Activated CD4-positive, alpha-beta T cell treated with anti-CD3 and anti-CD28 coated beads for 36 hours (primary cell): ENCODE measurements at regions not wholly inside any gene's neighbourhood (a gene's known extent, or its start where the extent isn't known, plus 50 kb on each side); places are given as distances from the start of the nearest gene placed in this dataset.

Experiments used
- ATAC-seq: fragments of 200-7000 bp; cut with Tn5 transposase; one replicate; pipeline ENCODE4 v1.10.0; 2021; ENCODE audit warnings: mild to moderate bottlenecking, moderate library complexity
- CTCF ChIA-PET: fragments of 350-600 bp; sonication (Branson Sonifier 250); formaldehyde crosslinking; loops from one replicate; lab custom pipeline; 2021; ENCODE audit warnings: antibody characterized with exemption; lab: Charles Lee
- POLR2A ChIA-PET: fragments of 350-600 bp; sonication (Branson Sonifier 250); formaldehyde crosslinking; loops from one replicate; lab custom pipeline; 2021; ENCODE audit warnings: antibody characterized with exemption, inconsistent platforms; lab: Charles Lee
- DNase-seq: peaks from one replicate; pipeline ENCODE4 v3.0.0-alpha.2; 2020
- H3K27ac Mint-ChIP-seq: one replicate; pipeline ENCODE4 v1.8.0; 2021; ENCODE audit warnings: mixed read lengths
- H3K27me3 Mint-ChIP-seq: one replicate; pipeline ENCODE4 v1.8.0; 2021; ENCODE audit warnings: mixed read lengths
- H3K36me3 Mint-ChIP-seq: one replicate; pipeline ENCODE4 v1.8.0; 2021; ENCODE audit warnings: low read depth, mixed read lengths
- H3K4me1 Mint-ChIP-seq: one replicate; pipeline ENCODE4 v1.8.0; 2021; ENCODE audit warnings: mixed read lengths
- H3K4me3 Mint-ChIP-seq: one replicate; pipeline ENCODE4 v1.8.0; 2021; ENCODE audit warnings: mild to moderate bottlenecking, moderate library complexity, mixed read lengths
- H3K9me3 Mint-ChIP-seq: one replicate; pipeline ENCODE4 v1.8.0; 2021; ENCODE audit warnings: low read depth, mixed read lengths
- intact Hi-C, 2 experiments: fragments of 100-400 bp; cut with DNase I in 1 of 2; cut with micrococcal nuclease in 1 of 2; formaldehyde crosslinking; loops; one replicate each; pipeline versions ENCODE4 v1.14.2 to v1.15.1; 2022 to 2024; cut with DNase I, micrococcal nuclease

DNA sequence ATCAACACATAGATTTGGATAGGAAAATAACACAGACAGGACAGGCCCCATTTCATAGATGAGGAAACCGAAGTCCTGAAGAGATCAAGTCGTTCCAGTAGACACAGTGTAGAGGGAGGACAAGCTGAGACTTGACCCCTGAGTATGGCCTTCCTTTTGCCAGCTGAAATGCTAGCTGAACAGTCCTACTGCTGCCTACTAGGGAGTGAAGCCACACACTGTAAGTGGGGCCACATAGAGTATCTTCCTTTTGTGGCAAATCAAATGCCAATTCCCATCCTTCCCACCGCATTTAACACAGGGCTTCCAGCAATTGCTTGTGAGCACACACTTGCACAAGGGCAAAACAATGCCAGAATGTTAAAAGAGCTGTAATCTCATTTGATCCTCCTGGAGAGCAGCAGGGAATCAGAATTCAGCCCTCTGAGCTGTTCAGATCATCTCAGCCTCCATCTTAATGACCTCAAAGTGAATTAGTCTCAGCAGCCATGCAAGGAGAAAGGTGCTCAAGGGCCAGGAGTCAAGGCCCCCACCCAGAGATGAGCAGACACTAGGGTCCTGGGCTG is 380.5 kb downstream of the EMP1 start:
- ATAC-seq = no peak
- DNase-seq = no peak
- H3K4me1 Mint-ChIP-seq = no peaks in the 10 kb centered on the region
- POLR2A ChIA-PET = no interaction called here
- H3K4me3 Mint-ChIP-seq = no peak overlapping the region
- no peaks in the 10 kb centered on the region for H3K9me3 Mint-ChIP-seq
- no peak overlapping the region for H3K27ac Mint-ChIP-seq
- peaks cover 2% of the 10 kb centered on the region for H3K27me3 Mint-ChIP-seq
- no peaks in the 10 kb centered on the region for H3K36me3 Mint-ChIP-seq
- intact Hi-C loops = no loop called here
- CTCF ChIA-PET = no interaction called here

DNA sequence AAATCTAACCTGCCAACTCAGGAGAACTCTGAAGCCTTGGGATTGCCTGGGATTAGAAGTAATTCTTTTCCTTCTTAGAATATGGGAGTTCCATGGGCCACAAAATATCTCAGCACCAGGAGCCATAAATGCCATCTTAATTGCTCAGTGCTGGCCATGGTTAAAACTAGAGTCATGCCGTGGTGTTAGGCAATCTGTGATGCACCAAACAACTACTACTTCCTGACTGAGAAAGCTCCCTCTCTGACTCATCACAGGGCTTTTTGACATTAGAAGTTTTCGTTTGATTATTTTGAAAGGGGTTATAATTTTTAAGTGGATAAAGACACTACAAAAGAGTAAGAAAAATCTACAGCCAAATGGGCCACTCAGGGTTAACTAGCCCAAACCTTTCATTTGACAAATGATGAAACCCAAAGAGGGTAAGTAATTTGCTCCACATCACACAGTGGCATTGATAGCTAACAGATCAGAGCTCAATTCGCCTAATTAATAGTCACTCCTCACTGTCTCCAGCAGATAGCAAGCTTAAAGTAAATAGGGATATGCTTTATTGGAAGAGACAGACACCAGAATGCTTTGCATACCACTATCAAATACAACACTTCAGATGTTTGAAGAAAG is 377.3 kb downstream of the EMP1 start:
- intact Hi-C loops = no loop called here
- ATAC-seq = no peak
- H3K4me1 Mint-ChIP-seq = no peaks in the 10 kb centered on the region

DNA sequence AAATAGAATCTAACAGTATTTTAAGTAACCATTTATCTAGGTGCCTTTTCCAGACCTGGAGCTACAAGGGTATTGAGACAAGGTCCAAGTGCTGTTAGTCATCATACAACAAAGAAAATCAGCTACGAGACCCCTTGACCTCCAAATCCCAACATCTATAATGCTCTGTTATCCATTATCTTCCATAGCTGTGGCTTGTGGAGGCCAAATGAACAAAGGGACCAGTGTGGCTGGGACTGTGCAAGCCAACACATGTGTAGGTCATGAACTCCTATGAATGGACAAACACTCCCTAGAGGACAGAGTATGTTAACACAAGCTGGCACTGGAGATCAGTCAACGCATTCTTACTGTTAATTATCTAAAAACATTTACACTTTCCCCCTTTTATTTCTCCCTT is 374.5 kb downstream of the EMP1 start:
- Mint-ChIP-seq H3K9me3 (no peaks in the 10 kb centered on the region), H3K36me3 (no peaks in the 10 kb centered on the region), H3K4me3 (no peak overlapping the region), H3K27ac (no peak overlapping the region), H3K27me3 (no peaks in the 10 kb centered on the region), H3K4me1 (no peaks in the 10 kb centered on the region)
- POLR2A ChIA-PET = no interaction called here
- CTCF ChIA-PET = no interaction called here
- ATAC-seq = no peak
- no peak for DNase-seq
- intact Hi-C loops = no loop called here

More for the DNA sequence above, 377.3 kb downstream of the EMP1 start:
- peaks cover 2% of the 10 kb centered on the region for H3K27me3 Mint-ChIP-seq
- ChIA-PET CTCF (interaction anchor here (1.2 to 1.5 kb wide), 2 partner anchors 87 to 296 kb away, joined by 3 read pairs; no protein-coding TSS in a partner anchor), POLR2A (no interaction called here)
- DNase-seq = no peak
- H3K4me3 Mint-ChIP-seq = no peak overlapping the region
- H3K36me3 Mint-ChIP-seq = no peaks in the 10 kb centered on the region
- H3K27ac Mint-ChIP-seq = no peak overlapping the region
- H3K9me3 Mint-ChIP-seq = no peaks in the 10 kb centered on the region

DNA sequence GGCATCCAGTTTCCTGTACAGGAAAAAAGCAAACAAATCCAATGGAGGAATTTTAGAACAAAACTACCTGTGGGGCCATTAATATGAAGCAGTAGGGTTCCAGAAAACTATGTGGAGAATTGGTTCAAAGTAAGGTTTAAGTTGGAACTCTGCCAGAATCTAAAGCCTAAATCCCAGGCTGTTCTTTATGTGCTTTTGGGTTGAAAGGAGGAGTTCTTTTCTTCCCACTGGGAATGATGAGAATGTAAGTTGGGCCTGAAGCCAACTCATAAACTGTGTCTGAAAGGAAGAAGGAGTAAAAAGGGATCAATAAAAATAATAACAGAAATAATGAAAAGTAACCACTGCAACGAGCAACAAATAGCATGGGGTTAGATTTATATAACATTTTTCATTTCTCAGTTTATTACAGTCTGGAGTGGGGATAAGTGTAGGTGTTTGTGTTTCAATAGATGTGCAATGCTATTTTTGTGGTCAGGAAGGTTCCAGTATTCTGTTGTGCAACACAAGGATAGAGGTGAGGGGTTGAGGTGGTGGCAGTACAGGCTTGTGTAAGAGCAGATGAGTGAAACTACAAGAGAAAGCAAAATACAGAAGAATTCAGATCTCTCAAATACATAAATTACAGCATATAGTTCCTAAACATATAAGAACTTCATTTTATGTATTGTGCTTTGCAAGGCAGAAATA is 373.6 kb downstream of the EMP1 start:
- Mint-ChIP-seq H3K9me3 (no peaks in the 10 kb centered on the region), H3K27me3 (peaks cover 4% of the 10 kb centered on the region), H3K36me3 (no peaks in the 10 kb centered on the region), H3K27ac (no peak overlapping the region), H3K4me1 (no peaks in the 10 kb centered on the region), H3K4me3 (no peak overlapping the region)
- DNase-seq (no peak), ATAC-seq (no peak)
- ChIA-PET POLR2A (no interaction called here), CTCF (no interaction called here)
- intact Hi-C loops = no loop called here

DNA sequence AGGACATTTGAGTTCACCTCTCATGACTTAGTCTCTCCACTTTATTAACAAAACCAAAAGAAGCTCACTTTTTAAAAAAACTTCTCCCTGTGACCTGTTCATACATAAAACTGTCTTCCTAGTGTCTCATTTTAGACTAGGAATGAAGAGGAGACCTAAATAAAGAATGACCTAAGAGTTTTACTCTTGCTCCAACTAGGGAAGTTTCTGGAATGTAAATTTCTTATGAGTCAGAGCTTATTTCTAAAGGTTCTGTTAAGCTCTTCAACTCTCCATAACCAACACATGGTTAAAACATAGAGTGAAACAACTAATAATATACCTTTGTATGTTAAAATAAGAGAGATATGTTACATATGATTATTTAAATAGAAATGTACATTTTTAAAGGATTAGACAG is 369.8 kb downstream of the EMP1 start:
- no peaks in the 10 kb centered on the region for H3K4me1 Mint-ChIP-seq
- ATAC-seq = no peak
- H3K27ac Mint-ChIP-seq = no peak overlapping the region
- H3K4me3 Mint-ChIP-seq = no peak overlapping the region
- H3K36me3 Mint-ChIP-seq = no peaks in the 10 kb centered on the region
- H3K9me3 Mint-ChIP-seq = peaks cover 2% of the 10 kb centered on the region
- CTCF ChIA-PET = no interaction called here
- peaks cover 7% of the 10 kb centered on the region for H3K27me3 Mint-ChIP-seq
- intact Hi-C loops = no loop called here
- no peak for DNase-seq
- POLR2A ChIA-PET = no interaction called here

DNA sequence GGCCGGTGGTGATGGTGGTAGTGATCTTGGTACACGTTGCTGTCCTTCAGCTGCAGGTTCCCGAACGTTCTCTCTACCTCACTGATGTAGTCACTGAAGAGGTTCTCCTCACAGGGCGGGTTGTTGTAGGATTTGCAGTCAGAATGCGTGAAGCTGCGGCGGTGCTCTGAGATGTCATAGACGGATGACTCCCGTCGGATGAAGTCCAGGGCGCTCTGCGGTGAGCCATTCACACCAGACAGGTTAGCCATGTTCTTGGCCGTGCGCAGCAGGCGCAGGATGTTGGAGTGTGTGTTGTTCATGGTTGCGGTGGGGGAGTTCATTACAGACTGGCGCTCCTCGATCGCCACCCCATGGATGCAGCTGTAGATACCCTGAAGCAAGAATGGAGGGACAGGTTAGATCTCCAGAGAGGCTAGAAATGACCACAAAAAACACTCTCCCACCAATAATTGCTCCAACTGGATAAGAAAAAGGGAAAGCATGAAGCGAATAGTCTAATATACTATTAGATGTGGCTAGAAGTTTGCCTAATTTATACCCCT is 367.8 kb downstream of the EMP1 start:
- DNase-seq (no peak), ATAC-seq (no peak)
- ChIA-PET CTCF (no interaction called here), POLR2A (no interaction called here)
- peaks cover 7% of the 10 kb centered on the region for H3K27me3 Mint-ChIP-seq
- peaks cover 2% of the 10 kb centered on the region for H3K9me3 Mint-ChIP-seq
- intact Hi-C loops = no loop called here
- no peak overlapping the region for H3K27ac Mint-ChIP-seq
- H3K4me1 Mint-ChIP-seq = no peaks in the 10 kb centered on the region
- no peaks in the 10 kb centered on the region for H3K36me3 Mint-ChIP-seq
- H3K4me3 Mint-ChIP-seq = no peak overlapping the region

DNA sequence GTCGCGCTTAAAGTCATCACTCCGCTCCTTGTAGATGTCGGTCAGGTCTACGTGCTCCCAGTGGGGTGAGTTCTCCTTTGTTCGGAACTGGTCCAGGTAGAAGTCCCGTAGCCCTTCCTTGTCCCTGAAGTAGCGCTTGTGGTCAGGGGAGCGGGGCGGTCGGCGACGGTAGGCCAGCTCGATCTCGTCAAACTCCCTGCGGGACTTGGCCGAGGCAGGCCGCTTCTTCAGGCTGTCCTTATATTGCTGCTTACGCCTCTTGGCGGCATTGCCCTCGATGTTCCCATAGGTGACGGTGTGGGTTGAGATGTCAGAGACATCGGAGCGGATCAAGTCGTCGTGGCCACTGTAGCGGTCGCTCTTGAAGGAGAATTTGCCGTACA is 367.2 kb downstream of the EMP1 start:
- no peak for DNase-seq
- CTCF ChIA-PET = no interaction called here
- H3K27me3 Mint-ChIP-seq = peaks cover 8% of the 10 kb centered on the region
- no peaks in the 10 kb centered on the region for H3K36me3 Mint-ChIP-seq
- H3K27ac Mint-ChIP-seq = no peak overlapping the region
- no peak overlapping the region for H3K4me3 Mint-ChIP-seq
- H3K9me3 Mint-ChIP-seq = peaks cover 2% of the 10 kb centered on the region
- ATAC-seq = no peak
- POLR2A ChIA-PET = no interaction called here
- no peaks in the 10 kb centered on the region for H3K4me1 Mint-ChIP-seq
- intact Hi-C loops = no loop called here

DNA sequence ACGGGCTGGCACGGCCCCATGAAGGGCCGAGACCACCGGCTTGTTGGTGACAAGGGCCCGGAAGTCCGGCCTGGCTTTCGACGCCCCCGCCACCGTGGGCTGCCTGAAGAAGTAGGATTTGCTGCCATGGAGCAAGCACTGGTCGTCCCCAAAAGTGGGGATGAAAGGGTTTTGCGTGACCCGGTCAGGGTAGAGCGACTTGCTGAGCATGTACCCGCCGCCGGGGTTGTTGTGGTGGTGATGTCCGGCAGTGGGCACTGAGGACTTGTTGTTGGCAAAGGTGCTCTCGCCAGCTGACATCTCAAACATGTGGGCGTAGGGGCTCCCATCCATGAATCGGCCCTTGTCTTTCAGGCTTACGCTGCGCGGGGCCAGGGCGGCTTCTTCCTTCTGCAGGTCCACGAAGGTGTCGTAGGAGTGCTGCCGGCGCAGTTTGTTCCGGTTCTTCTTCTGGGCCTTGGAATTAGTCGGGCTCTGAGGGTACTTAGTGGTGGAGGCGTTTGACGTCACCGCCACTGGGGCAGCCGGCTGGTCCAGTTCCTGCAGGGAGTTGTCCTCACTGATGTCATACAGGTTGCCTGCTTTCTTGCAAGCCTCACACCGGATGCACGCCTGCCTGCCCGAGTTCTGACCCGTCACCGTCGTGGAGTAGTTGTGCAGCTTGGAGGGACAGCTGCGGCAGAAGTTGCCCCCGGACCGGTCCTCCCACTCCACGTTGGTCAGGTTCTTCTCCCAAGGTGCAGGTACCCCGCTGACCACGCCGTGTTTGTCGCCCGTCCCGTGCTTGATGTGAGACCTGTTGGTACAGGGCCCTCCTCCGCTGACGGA is 366.6 kb downstream of the EMP1 start:
- no peak for DNase-seq
- Mint-ChIP-seq H3K4me1 (no peaks in the 10 kb centered on the region), H3K4me3 (no peak overlapping the region), H3K9me3 (peaks cover 2% of the 10 kb centered on the region), H3K36me3 (no peaks in the 10 kb centered on the region), H3K27ac (no peak overlapping the region), H3K27me3 (peaks cover 10% of the 10 kb centered on the region)
- intact Hi-C loops = no loop called here
- ATAC-seq = no peak
- ChIA-PET CTCF (no interaction called here), POLR2A (no interaction called here)

DNA sequence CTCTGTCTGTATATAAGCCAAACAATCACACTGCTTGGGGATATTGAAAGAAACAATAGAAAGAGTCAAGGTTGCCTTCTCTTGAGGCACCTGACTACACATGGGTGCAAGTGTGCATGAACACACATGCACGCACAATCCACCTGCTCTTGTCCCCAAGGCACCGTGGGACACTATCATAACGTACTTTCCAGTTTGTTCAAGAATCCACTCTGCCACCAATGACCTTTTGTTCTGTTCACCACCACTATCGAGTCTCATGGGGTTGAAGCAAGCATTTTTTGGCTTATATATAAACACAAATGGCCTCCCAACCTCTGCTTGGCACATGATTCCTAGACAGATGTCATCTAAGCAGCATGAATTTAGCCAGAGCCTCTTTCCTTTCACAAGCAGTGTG is 365.4 kb downstream of the EMP1 start:
- Mint-ChIP-seq H3K36me3 (no peaks in the 10 kb centered on the region), H3K4me1 (no peaks in the 10 kb centered on the region), H3K9me3 (peaks cover 2% of the 10 kb centered on the region), H3K27ac (no peak overlapping the region), H3K4me3 (no peak overlapping the region), H3K27me3 (peaks cover 10% of the 10 kb centered on the region)
- CTCF ChIA-PET = interaction anchor here (0.6 kb wide), 1 partner anchor 216 kb away, joined by 3 read pairs; no protein-coding TSS in a partner anchor
- DNase-seq (no peak), ATAC-seq (no peak)
- intact Hi-C loops = no loop called here
- POLR2A ChIA-PET = no interaction called here

DNA sequence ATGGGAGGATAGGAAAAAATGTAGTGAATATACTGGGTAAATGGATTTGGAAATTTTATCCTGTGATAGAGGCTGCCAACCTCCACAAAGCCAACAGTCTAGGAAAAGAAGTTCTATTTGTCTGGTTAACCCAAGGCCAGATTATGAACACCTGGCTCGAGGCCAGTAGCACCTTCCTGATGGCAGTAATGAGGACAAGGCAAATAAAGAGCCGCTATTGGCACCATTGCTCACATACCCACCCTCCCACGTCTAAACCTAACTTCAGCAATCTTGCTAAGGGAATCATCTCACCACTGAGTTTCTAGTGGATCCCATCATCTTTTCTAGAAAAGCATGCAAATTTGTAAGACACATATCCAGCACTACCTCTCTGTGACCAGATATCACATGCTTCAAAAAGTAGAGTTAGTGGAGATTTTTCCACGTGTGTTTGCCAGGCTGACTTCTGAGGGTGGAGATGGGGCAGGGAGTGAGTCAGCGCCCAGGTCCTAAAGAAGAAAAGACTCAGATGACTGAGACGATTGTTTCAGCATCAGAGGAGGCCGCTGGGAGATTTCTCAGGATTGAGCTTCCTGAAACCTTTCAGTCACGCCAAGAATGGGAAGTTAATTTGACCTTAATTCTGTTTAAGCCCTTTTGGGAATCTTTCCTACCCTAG is 362.9 kb downstream of the EMP1 start:
- H3K27ac Mint-ChIP-seq = no peak overlapping the region
- H3K4me1 Mint-ChIP-seq = no peaks in the 10 kb centered on the region
- ChIA-PET POLR2A (no interaction called here), CTCF (no interaction called here)
- no peaks in the 10 kb centered on the region for H3K36me3 Mint-ChIP-seq
- intact Hi-C loops = no loop called here
- no peak for ATAC-seq
- no peak for DNase-seq
- H3K9me3 Mint-ChIP-seq = peaks cover 2% of the 10 kb centered on the region
- H3K4me3 Mint-ChIP-seq = no peak overlapping the region
- peaks cover 6% of the 10 kb centered on the region for H3K27me3 Mint-ChIP-seq

DNA sequence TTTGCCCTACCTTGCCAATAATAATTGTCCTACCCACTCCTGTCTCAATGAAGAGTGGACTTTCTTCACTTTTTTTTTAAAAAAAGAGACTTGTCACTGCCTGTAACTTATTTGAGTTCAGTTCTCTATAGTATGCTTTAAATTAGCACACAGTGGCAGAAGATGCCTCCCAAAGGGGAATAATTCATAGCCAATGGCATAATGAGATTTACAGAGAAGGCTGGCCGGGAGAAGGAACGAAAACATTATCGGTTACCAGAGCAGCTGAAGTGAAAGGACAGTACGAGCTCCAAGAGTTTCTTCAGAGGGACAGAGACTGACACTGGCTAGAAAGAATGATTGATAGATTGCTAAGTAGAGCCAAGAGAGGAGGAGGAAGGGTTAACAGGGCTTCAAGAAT is 356.3 kb downstream of the EMP1 start:
- CTCF ChIA-PET = interaction anchor here (0.8 kb wide), 1 partner anchor 564 kb away, joined by 3 read pairs; no protein-coding TSS in a partner anchor
- no peak overlapping the region for H3K4me3 Mint-ChIP-seq
- no peaks in the 10 kb centered on the region for H3K4me1 Mint-ChIP-seq
- POLR2A ChIA-PET = no interaction called here
- no peak for ATAC-seq
- no peaks in the 10 kb centered on the region for H3K36me3 Mint-ChIP-seq
- no peak overlapping the region for H3K27ac Mint-ChIP-seq
- no peak for DNase-seq
- intact Hi-C loops = no loop called here
- H3K27me3 Mint-ChIP-seq = peaks cover 2% of the 10 kb centered on the region
- H3K9me3 Mint-ChIP-seq = peaks cover 2% of the 10 kb centered on the region
